Loucy (cell line): ENCODE measurements at regions not wholly inside any gene's neighbourhood (a gene's known extent, or its start where the extent isn't known, plus 50 kb on each side); places are given as distances from the start of the nearest gene placed in this dataset.
"Not testable (repeated sequence)": the region's sequence is repeated elsewhere in the genome, so short reads cannot be mapped to it uniquely, and the experiment has no call there.

Experiments used
- CTCF ChIP-seq: fragments of 200-600 bp; sonication (generic); conservative IDR thresholded peaks from 2 replicates; pipeline ENCODE4 v1.5.1; 2014; ENCODE audit warnings: mild to moderate bottlenecking, antibody characterized with exemption, low read length
- EZH2phosphoT487 ChIP-seq: fragments of 200-600 bp; IDR thresholded peaks from 2 replicates; pipeline ENCODE4 v1.6.1; 2018; ENCODE audit warnings: antibody characterized with exemption, mild to moderate bottlenecking, moderate library complexity, borderline replicate concordance

- TF ChIP-seq CTCF, result peak; percentile 71
- TF ChIP-seq EZH2phosphoT487, result not testable (repeated sequence)
Measured at GRCh38 chr14:106741086-106741827, 1214.9 kb downstream of the TMEM121 start.
